ENCODE measurements at regions not wholly inside any gene's neighbourhood (a gene's known extent, or its start where the extent isn't known, plus 50 kb on each side); places are given as distances from the start of the nearest gene placed in this dataset.

GRCh38 chrX:129097668-129098067, 425.6 kb downstream of the SMARCA1 start:
- H2AFZ ChIP-seq (ENCODE audit: control insufficient read depth, low read length), result no peak overlapping the region
- H3K27me3 ChIP-seq (ENCODE audit: control insufficient read depth, extremely low read depth, insufficient read depth, low read length), result no peaks in the 10 kb centered on the region
- no peak for TF ChIP-seq EZH2 (IDR thresholded peaks at IDR 0.05; ENCODE audit: low read length)
- TF ChIP-seq, protein P1, sequence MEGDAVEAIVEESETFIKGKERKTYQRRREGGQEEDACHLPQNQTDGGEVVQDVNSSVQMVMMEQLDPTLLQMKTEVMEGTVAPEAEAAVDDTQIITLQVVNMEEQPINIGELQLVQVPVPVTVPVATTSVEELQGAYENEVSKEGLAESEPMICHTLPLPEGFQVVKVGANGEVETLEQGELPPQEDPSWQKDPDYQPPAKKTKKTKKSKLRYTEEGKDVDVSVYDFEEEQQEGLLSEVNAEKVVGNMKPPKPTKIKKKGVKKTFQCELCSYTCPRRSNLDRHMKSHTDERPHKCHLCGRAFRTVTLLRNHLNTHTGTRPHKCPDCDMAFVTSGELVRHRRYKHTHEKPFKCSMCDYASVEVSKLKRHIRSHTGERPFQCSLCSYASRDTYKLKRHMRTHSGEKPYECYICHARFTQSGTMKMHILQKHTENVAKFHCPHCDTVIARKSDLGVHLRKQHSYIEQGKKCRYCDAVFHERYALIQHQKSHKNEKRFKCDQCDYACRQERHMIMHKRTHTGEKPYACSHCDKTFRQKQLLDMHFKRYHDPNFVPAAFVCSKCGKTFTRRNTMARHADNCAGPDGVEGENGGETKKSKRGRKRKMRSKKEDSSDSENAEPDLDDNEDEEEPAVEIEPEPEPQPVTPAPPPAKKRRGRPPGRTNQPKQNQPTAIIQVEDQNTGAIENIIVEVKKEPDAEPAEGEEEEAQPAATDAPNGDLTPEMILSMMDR (optimal IDR thresholded peaks at IDR 0.05 in 1 of 3, IDR thresholded peaks at IDR 0.05 in 1 of 3, conservative IDR thresholded peaks at IDR 0.05 in 1 of 3; ENCODE audit: extremely low read depth in 1 of 3, insufficient read depth in 2 of 3, low read length in 3 of 3), result no peak
- FAIRE-seq (no peak), DNase-seq (ENCODE audit: low read depth, low spot score) (no peak)
- no peaks in the 10 kb centered on the region for H3K9me1 ChIP-seq (ENCODE audit: control insufficient read depth, extremely low read depth, insufficient read depth, low read length)
- no peaks in the 10 kb centered on the region for H3K36me3 ChIP-seq (ENCODE audit: control insufficient read depth in 2 of 2, extremely low read depth in 1 of 2, insufficient read depth in 2 of 2, low read length in 2 of 2)
- H3K4me1 ChIP-seq (ENCODE audit: control insufficient read depth, extremely low read depth, insufficient read depth, low read length), result no peaks in the 10 kb centered on the region
- dilution Hi-C loops (cut with MboI; ENCODE audit: extremely low pct_ligation_motif_present, low sequenced_read_pairs), result no loop called here
- H3K9me3 ChIP-seq (ENCODE audit: control insufficient read depth, low read depth, low read length), result no peaks in the 10 kb centered on the region
- H3K4me2 ChIP-seq (ENCODE audit: control insufficient read depth, extremely low read depth, insufficient read depth, low read depth, low read length), result no peak overlapping the region
- no peaks in the 10 kb centered on the region for H4K20me1 ChIP-seq (ENCODE audit: control insufficient read depth, extremely low read depth, insufficient read depth, low read length)
- no peak overlapping the region for H3K4me3 ChIP-seq (ENCODE audit: control insufficient read depth in 2 of 3, extremely low read depth in 1 of 3, insufficient read depth in 2 of 3, low read depth in 1 of 3, low read length in 3 of 3)
- no peak overlapping the region for H3K27ac ChIP-seq (ENCODE audit: control insufficient read depth, insufficient read depth, low read length)
- H3K9ac ChIP-seq (ENCODE audit: control insufficient read depth, extremely low read depth, insufficient read depth, low read length), result no peak overlapping the region
- H3K79me2 ChIP-seq (ENCODE audit: control insufficient read depth, insufficient read depth, low read length), result no peaks in the 10 kb centered on the region

DNA sequence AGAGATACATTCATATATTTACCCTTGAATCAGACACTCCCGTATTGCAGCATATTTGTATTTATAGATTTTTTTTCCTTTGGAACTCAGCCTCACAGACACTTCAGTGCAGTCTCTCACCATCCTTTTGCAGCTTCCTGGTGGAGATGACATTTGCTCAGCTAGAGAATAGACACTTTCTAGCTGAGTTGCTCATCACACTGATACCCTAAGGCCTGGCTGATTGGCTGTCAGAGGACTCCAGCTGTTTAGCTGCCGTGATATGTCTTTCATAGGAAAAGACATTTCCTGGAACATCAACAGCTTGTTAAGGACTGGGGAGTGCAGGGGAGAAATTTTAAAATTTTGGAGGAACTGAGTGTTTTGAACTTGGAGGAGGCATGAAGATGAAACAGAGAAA, 429.6 kb downstream of the SMARCA1 start:
- H3K4me3 ChIP-seq (ENCODE audit: control insufficient read depth in 2 of 3, extremely low read depth in 1 of 3, insufficient read depth in 2 of 3, low read depth in 1 of 3, low read length in 3 of 3), result no peak overlapping the region
- H3K27me3 ChIP-seq (ENCODE audit: control insufficient read depth, extremely low read depth, insufficient read depth, low read length), result no peaks in the 10 kb centered on the region

More for the DNA sequence above, 429.6 kb downstream of the SMARCA1 start:
- no peaks in the 10 kb centered on the region for H3K9me3 ChIP-seq (ENCODE audit: control insufficient read depth, low read depth, low read length)
- H4K20me1 ChIP-seq (ENCODE audit: control insufficient read depth, extremely low read depth, insufficient read depth, low read length), result no peaks in the 10 kb centered on the region
- no peak overlapping the region for H3K9ac ChIP-seq (ENCODE audit: control insufficient read depth, extremely low read depth, insufficient read depth, low read length)
- no peaks in the 10 kb centered on the region for H3K4me1 ChIP-seq (ENCODE audit: control insufficient read depth, extremely low read depth, insufficient read depth, low read length)
- dilution Hi-C loops (cut with MboI; ENCODE audit: extremely low pct_ligation_motif_present, low sequenced_read_pairs), result no loop called here
- H3K36me3 ChIP-seq (ENCODE audit: control insufficient read depth in 2 of 2, extremely low read depth in 1 of 2, insufficient read depth in 2 of 2, low read length in 2 of 2), result no peaks in the 10 kb centered on the region
- no peaks in the 10 kb centered on the region for H3K79me2 ChIP-seq (ENCODE audit: control insufficient read depth, insufficient read depth, low read length)
- FAIRE-seq, result no peak
- DNase-seq (ENCODE audit: low read depth, low spot score), result no peak
- H3K4me2 ChIP-seq (ENCODE audit: control insufficient read depth, extremely low read depth, insufficient read depth, low read depth, low read length), result no peak overlapping the region
- TF ChIP-seq, protein P1 (optimal IDR thresholded peaks at IDR 0.05 in 1 of 3, IDR thresholded peaks at IDR 0.05 in 1 of 3, conservative IDR thresholded peaks at IDR 0.05 in 1 of 3; ENCODE audit: extremely low read depth in 1 of 3, insufficient read depth in 2 of 3, low read length in 3 of 3), result no peak
- TF ChIP-seq EZH2 (IDR thresholded peaks at IDR 0.05; ENCODE audit: low read length), result no peak
- H3K27ac ChIP-seq (ENCODE audit: control insufficient read depth, insufficient read depth, low read length), result no peak overlapping the region
- no peaks in the 10 kb centered on the region for H3K9me1 ChIP-seq (ENCODE audit: control insufficient read depth, extremely low read depth, insufficient read depth, low read length)
- no peak overlapping the region for H2AFZ ChIP-seq (ENCODE audit: control insufficient read depth, low read length)

Measured in keratinocyte (primary cell).